BE2C (cell line): ENCODE measurements at regions not wholly inside any gene's neighbourhood (a gene's known extent, or its start where the extent isn't known, plus 50 kb on each side); places are given as distances from the start of the nearest gene placed in this dataset.

ENCODE experiments used
- DNase-seq: peaks from one replicate; pipeline ENCODE4 v3.0.0-alpha.2; 2020
- H3K27me3 ChIP-seq: fragments of 250-450 bp; sonication (Bioruptor Pico); 2 replicates; pipeline ENCODE4 v1.5.1; 2020; ENCODE audit warnings: mild to moderate bottlenecking
- H3K36me3 ChIP-seq: fragments of 250-450 bp; sonication (Bioruptor Pico); 2 replicates; pipeline ENCODE4 v1.5.1; 2020; ENCODE audit warnings: mild to moderate bottlenecking
- H3K4me1 ChIP-seq: fragments of 250-450 bp; sonication (Bioruptor Pico); 2 replicates; pipeline ENCODE4 v1.5.1; 2020
- H3K4me3 ChIP-seq: 2 replicates; pipeline ENCODE4 v1.5.1; 2011; ENCODE audit warnings: low read depth, low read length
- H3K9me3 ChIP-seq: fragments of 250-450 bp; sonication (Bioruptor Pico); 2 replicates; pipeline ENCODE4 v1.5.1; 2020
- TF ChIP-seq, protein P1 (sequence below): IDR thresholded peaks from 2 replicates; pipeline ENCODE4 v1.5.1; 2012; ENCODE audit warnings: mild to moderate bottlenecking, low read depth, low read length

DNA sequence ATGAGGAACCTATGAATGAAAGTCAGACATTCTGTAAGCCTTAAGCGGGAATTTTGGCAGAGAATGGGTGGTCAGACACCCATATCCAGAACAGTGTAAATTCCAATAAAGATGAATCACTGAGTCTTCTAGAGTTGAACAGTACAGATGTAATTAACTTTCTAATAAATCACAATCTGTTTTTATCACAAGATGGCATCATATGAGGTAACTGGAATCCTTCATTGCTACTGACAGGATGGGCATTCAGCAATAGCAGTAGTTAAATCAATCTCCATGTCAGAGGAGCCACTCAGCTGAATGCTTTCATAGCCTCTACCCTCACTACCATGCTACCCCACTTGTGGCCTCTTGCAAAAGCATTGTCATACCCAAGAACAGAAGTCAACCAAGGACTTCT lies 690.3 kb downstream of the AMY1C start:
- H3K27me3 ChIP-seq: no peaks in the 10 kb centered on the region
- DNase-seq: no peak
- no peak overlapping the region for H3K4me3 ChIP-seq
- no peaks in the 10 kb centered on the region for H3K9me3 ChIP-seq
- TF ChIP-seq, protein P1, sequence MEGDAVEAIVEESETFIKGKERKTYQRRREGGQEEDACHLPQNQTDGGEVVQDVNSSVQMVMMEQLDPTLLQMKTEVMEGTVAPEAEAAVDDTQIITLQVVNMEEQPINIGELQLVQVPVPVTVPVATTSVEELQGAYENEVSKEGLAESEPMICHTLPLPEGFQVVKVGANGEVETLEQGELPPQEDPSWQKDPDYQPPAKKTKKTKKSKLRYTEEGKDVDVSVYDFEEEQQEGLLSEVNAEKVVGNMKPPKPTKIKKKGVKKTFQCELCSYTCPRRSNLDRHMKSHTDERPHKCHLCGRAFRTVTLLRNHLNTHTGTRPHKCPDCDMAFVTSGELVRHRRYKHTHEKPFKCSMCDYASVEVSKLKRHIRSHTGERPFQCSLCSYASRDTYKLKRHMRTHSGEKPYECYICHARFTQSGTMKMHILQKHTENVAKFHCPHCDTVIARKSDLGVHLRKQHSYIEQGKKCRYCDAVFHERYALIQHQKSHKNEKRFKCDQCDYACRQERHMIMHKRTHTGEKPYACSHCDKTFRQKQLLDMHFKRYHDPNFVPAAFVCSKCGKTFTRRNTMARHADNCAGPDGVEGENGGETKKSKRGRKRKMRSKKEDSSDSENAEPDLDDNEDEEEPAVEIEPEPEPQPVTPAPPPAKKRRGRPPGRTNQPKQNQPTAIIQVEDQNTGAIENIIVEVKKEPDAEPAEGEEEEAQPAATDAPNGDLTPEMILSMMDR: no peak
- no peaks in the 10 kb centered on the region for H3K4me1 ChIP-seq
- no peaks in the 10 kb centered on the region for H3K36me3 ChIP-seq

- Histone ChIP-seq H3K4me1 (no peaks in the 10 kb centered on the region), H3K4me3 (no peak overlapping the region), H3K36me3 (no peaks in the 10 kb centered on the region), H3K9me3 (no peaks in the 10 kb centered on the region), H3K27me3 (no peaks in the 10 kb centered on the region)
- TF ChIP-seq, protein P1: no peak
- DNase-seq: no peak
Measured at GRCh38 chr1:104456724-104457123, 707.0 kb downstream of the AMY1C start.

DNA sequence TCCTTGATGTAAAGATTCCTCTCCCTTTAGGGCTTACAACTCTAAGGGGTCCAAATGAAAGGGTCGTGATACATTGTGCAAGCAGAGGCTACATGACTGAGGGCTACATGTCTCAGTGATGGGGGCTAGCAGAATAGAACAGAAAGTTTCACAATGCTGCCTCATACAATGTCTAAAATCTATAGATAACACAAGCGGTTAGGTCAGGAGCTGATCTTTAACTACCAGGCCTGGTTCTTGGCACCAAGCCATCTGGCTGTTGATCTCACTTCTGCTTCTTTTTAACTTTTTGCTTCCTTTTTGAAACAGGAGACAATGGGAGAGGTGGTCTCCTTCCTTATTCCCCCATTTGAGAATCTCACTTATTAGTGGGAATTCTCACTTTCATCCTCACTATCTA lies 710.2 kb downstream of the AMY1C start:
- no peak overlapping the region for H3K4me3 ChIP-seq
- no peaks in the 10 kb centered on the region for H3K27me3 ChIP-seq
- H3K4me1 ChIP-seq: no peaks in the 10 kb centered on the region
- TF ChIP-seq, protein P1: no peak
- peak; percentile 24 for DNase-seq
- no peaks in the 10 kb centered on the region for H3K9me3 ChIP-seq
- no peaks in the 10 kb centered on the region for H3K36me3 ChIP-seq

DNA sequence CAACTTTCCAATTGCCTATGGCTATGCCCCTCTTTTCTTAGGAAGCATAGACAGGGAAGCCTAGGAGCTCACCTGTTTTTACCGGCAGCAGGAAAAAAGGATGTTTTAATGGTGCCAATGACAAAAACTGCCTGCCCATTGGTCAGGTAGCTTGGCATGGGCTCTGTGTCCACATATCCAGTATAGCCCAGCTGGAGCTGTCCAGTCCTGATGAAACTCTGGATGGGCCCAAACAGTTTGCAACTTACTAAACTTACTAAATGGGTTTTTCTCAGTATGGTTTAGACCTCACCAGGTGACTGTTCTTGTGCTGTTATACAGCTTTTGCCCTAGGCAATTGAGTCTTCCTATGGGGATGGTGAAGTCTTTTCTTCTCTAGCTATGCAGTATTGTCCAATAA lies 711.2 kb downstream of the AMY1C start:
- no peaks in the 10 kb centered on the region for H3K4me1 ChIP-seq
- H3K4me3 ChIP-seq: no peak overlapping the region
- no peaks in the 10 kb centered on the region for H3K36me3 ChIP-seq
- TF ChIP-seq, protein P1: no peak
- no peaks in the 10 kb centered on the region for H3K9me3 ChIP-seq
- DNase-seq: no peak
- H3K27me3 ChIP-seq: no peaks in the 10 kb centered on the region

GRCh38 chr1:104463126-104463697 lies 713.5 kb downstream of the AMY1C start:
- no peak overlapping the region for H3K4me3 ChIP-seq
- no peaks in the 10 kb centered on the region for H3K36me3 ChIP-seq
- H3K9me3 ChIP-seq: no peaks in the 10 kb centered on the region
- TF ChIP-seq, protein P1: no peak
- no peaks in the 10 kb centered on the region for H3K4me1 ChIP-seq
- no peaks in the 10 kb centered on the region for H3K27me3 ChIP-seq
- no peak for DNase-seq

DNA sequence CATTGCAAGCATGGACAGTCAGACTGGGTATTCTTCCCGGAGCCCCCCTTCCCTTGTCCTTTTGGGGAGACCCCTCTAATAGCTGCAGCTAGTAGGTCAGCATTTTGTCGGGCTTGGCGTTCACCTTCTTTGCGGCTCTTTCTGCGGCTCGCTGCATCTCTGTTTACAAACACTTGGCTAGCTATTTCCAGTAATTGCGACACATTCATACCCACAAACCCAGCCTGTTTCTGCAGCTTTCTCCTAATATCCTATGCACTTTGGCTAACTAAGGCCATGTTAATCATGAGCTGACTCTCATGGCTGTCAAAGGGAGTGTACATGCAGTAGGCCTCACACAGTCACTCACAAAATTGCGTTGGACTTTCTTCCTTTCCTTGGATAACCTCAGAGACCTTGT lies 716.4 kb downstream of the AMY1C start:
- H3K36me3 ChIP-seq: no peaks in the 10 kb centered on the region
- no peak for DNase-seq
- TF ChIP-seq, protein P1: no peak
- 0 out of 2 replicates have a peak, but pooled peaks cover 2% of the 10 kb centered on the region for H3K4me1 ChIP-seq
- H3K27me3 ChIP-seq: no peaks in the 10 kb centered on the region
- no peaks in the 10 kb centered on the region for H3K9me3 ChIP-seq
- H3K4me3 ChIP-seq: no peak overlapping the region
